ENCODE measurements at regions not wholly inside any gene's neighbourhood (a gene's known extent, or its start where the extent isn't known, plus 50 kb on each side); places are given as distances from the start of the nearest gene placed in this dataset.
A peak's percentile ranks its signal among the peaks of the same experiment; 100 is the strongest.

- H3K9me3 ChIP-seq (replicated peaks; ENCODE audit: control insufficient read depth, insufficient read depth, low read length) = no peaks in the 10 kb centered on the region
- H2AFZ ChIP-seq (ENCODE audit: low read depth, low read length) = no peak overlapping the region
- H3K27ac ChIP-seq (ENCODE audit: insufficient read depth, low read depth, low read length) = no peak overlapping the region
- intact Hi-C loops (cut with micrococcal nuclease) = no loop called here
- no peak overlapping the region for H3K9ac ChIP-seq (replicated peaks; ENCODE audit: extremely low read depth, insufficient read depth, low read length)
- no TSS peak for BruUV-seq (replicated peaks)
- H3K4me3 ChIP-seq (replicated peaks in 1 of 3; ENCODE audit: insufficient read depth in 1 of 3, low read depth in 1 of 3, low read length in 3 of 3) = no peak overlapping the region
- dilution Hi-C loops (cut with MboI; ENCODE audit: extremely low pct_ligation_motif_present, low sequenced_read_pairs) = no loop called here
- FAIRE-seq (no peak), DNase-seq (ENCODE audit: low read depth, low spot score) (no peak)
- H3K4me2 ChIP-seq (ENCODE audit: insufficient read depth, low read length) = no peak overlapping the region
- POLR2A ChIA-PET = no interaction called here
- H3K27me3 ChIP-seq (ENCODE audit: control insufficient read depth in 2 of 2, insufficient read depth in 2 of 2, low read length in 2 of 2) = no peaks in the 10 kb centered on the region
- no peak for TF ChIP-seq GATA2 (IDR thresholded peaks at IDR 0.05; ENCODE audit: insufficient read depth, insufficient read length, low read depth, low read length)
- no peak for TF ChIP-seq CTCF (IDR thresholded peaks at IDR 0.05; ENCODE audit: extremely low read depth in 1 of 2, insufficient read depth in 1 of 2, low read depth in 1 of 2, low read length in 2 of 2)
- H3K4me1 ChIP-seq (ENCODE audit: control insufficient read depth, extremely low read depth, insufficient read depth, low read length) = no peaks in the 10 kb centered on the region
- H3K9me1 ChIP-seq (replicated peaks; ENCODE audit: control insufficient read depth, extremely low read depth, insufficient read depth, low read length) = no peaks in the 10 kb centered on the region
- no peaks in the 10 kb centered on the region for H3K36me3 ChIP-seq (ENCODE audit: control insufficient read depth in 2 of 2, extremely low read depth in 1 of 2, insufficient read depth in 2 of 2, low read length in 2 of 2)
- H4K20me1 ChIP-seq (replicated peaks; ENCODE audit: control insufficient read depth, extremely low read depth, insufficient read depth, low read length) = no peaks in the 10 kb centered on the region
- no peaks in the 10 kb centered on the region for H3K79me2 ChIP-seq (ENCODE audit: control insufficient read depth, insufficient read depth, low read length)
- CTCF ChIA-PET = no interaction called here
These were observed 289.9 kb upstream of the PRR20A start for GRCh38 chr13:56850852-56851251.

GRCh38 chr13:56861476-56861875, 279.2 kb upstream of the PRR20A start:
- Histone ChIP-seq H3K9me1 (replicated peaks; ENCODE audit: control insufficient read depth, extremely low read depth, insufficient read depth, low read length) (no peaks in the 10 kb centered on the region), H3K4me2 (ENCODE audit: insufficient read depth, low read length) (peak overlapping the region; percentile 57), H3K27ac (ENCODE audit: insufficient read depth, low read depth, low read length) (peak overlapping the region; percentile 78), H3K9me3 (replicated peaks; ENCODE audit: control insufficient read depth, insufficient read depth, low read length) (no peaks in the 10 kb centered on the region), H4K20me1 (replicated peaks; ENCODE audit: control insufficient read depth, extremely low read depth, insufficient read depth, low read length) (no peaks in the 10 kb centered on the region), H3K4me3 (replicated peaks in 1 of 3; ENCODE audit: insufficient read depth in 1 of 3, low read depth in 1 of 3, low read length in 3 of 3) (no peak overlapping the region), H3K4me1 (ENCODE audit: control insufficient read depth, extremely low read depth, insufficient read depth, low read length) (peaks cover 48% of the 10 kb centered on the region), H2AFZ (ENCODE audit: low read depth, low read length) (no peak overlapping the region), H3K9ac (replicated peaks; ENCODE audit: extremely low read depth, insufficient read depth, low read length) (peak overlapping the region; percentile 32), H3K79me2 (ENCODE audit: control insufficient read depth, insufficient read depth, low read length) (no peaks in the 10 kb centered on the region), H3K27me3 (ENCODE audit: control insufficient read depth in 2 of 2, insufficient read depth in 2 of 2, low read length in 2 of 2) (no peaks in the 10 kb centered on the region), H3K36me3 (ENCODE audit: control insufficient read depth in 2 of 2, extremely low read depth in 1 of 2, insufficient read depth in 2 of 2, low read length in 2 of 2) (no peaks in the 10 kb centered on the region)
- DNase-seq (ENCODE audit: low read depth, low spot score) = peak; percentile 91
- intact Hi-C loops (cut with micrococcal nuclease) (loop anchor here (5.0 to 10.0 kb wide), 2 partner anchors 104 to 287 kb away; no protein-coding TSS in a partner anchor), dilution Hi-C loops (cut with MboI; ENCODE audit: extremely low pct_ligation_motif_present, low sequenced_read_pairs) (no loop called here)
- no peak for TF ChIP-seq CTCF (IDR thresholded peaks at IDR 0.05; ENCODE audit: extremely low read depth in 1 of 2, insufficient read depth in 1 of 2, low read depth in 1 of 2, low read length in 2 of 2)
- peak; percentile 87 for TF ChIP-seq GATA2 (IDR thresholded peaks at IDR 0.05; ENCODE audit: insufficient read depth, insufficient read length, low read depth, low read length)
- no peak for TF ChIP-seq MAX (IDR thresholded peaks at IDR 0.05; ENCODE audit: insufficient read depth, insufficient read length)
- no peak for TF ChIP-seq MYC (IDR thresholded peaks at IDR 0.05; ENCODE audit: low read depth, low read length)
- peak; percentile 89 for TF ChIP-seq JUN (IDR thresholded peaks at IDR 0.05; ENCODE audit: borderline replicate concordance, insufficient read depth, insufficient read length, low read depth)
- TF ChIP-seq POLR2AphosphoS5 (IDR thresholded peaks at IDR 0.05; ENCODE audit: insufficient read depth, low read depth, low read length) = no peak
- peak; percentile 42 for TF ChIP-seq FOS (IDR thresholded peaks at IDR 0.05; ENCODE audit: borderline replicate concordance, insufficient read depth, low read length)
- TF ChIP-seq EZH2 (IDR thresholded peaks at IDR 0.05; ENCODE audit: borderline replicate concordance, low read depth, low read length, severe bottlenecking) = no peak
- no peak for TF ChIP-seq POLR2A (IDR thresholded peaks at IDR 0.05; ENCODE audit: low read depth, low read length)
- FAIRE-seq = peak; percentile 82
- BruUV-seq (replicated peaks) = no TSS peak
- CTCF ChIA-PET = interaction anchor here (0.9 kb wide), 1 partner anchor 10 kb away, joined by 3 read pairs; no protein-coding TSS in a partner anchor
- POLR2A ChIA-PET = no interaction called here
